G401 (cell line): ENCODE measurements at regions not wholly inside any gene's neighbourhood (a gene's known extent, or its start where the extent isn't known, plus 50 kb on each side); places are given as distances from the start of the nearest gene placed in this dataset.
"Not testable (repeated sequence)": the region's sequence is repeated elsewhere in the genome, so short reads cannot be mapped to it uniquely, and the experiment has no call there.

Experiments
- DNase-seq: peaks from one replicate; pipeline ENCODE4 v3.0.0-alpha.2; 2015; ENCODE audit warnings: low spot score
- in situ Hi-C: cut with HindIII; loops from 2 replicates; pipeline ENCODE4 v1.10.0; 2016; ENCODE audit warnings: low sequenced_read_pairs, mixed read lengths

GRCh38 chr7:67901808-67902480 is 905.3 kb downstream of the TYW1 start:
- in situ Hi-C loops, result no loop called here

GRCh38 chr7:67907792-67908191 is 911.2 kb downstream of the TYW1 start:
- DNase-seq, result no peak
- in situ Hi-C loops, result no loop called here

More at GRCh38 chr7:67901808-67902480, 905.3 kb downstream of the TYW1 start:
- no peak for DNase-seq

GRCh38 chr7:67912437-67912836 is 915.8 kb downstream of the TYW1 start:
- DNase-seq, result no peak
- in situ Hi-C loops, result no loop called here

DNA sequence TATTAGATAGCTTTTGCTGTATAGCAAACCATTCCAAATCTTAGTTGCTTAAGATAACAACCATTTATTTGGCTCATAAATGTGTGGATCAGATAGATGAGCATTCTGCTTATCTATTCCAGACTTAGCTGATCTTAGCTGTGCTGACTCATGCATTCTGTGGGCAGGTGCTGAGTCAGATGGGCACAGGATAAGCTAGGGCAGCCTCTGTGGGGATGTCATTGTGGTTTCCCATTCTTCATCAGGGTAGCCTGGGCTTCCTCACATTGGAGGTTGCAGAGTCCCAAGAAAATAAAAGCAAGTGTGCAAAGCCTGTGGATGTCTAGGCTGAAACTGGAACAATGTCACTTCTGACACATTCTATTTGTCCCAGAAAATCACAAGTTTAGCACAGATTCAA is 917.0 kb downstream of the TYW1 start:
- in situ Hi-C loops, result no loop called here
- no peak for DNase-seq

DNA sequence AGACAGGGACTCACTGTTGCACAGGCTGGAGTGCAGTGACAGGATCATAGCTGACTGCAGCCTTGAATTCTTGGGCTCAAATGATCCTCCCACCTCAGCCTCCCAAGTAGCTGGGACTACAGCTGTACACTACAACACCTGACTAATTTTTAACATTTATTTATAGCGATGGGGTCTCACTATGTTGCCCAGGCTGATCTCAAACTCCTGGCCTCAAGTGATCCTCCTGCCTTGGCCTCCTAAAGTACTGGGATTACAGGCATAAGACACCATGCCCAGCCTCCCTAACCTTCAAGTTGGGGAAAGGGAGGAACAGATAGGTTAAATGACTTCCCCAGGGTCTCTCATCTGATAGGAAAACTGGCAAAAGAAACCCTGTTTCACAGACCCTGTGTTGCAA is 919.5 kb downstream of the TYW1 start:
- DNase-seq, in situ Hi-C loops: not testable (repeated sequence)

GRCh38 chr7:67916571-67917436 is 920.2 kb downstream of the TYW1 start:
- in situ Hi-C loops, result no loop called here
- DNase-seq, result no peak

GRCh38 chr7:67917437-67917755 is 920.8 kb downstream of the TYW1 start:
- no peak for DNase-seq
- in situ Hi-C loops, result no loop called here

DNA sequence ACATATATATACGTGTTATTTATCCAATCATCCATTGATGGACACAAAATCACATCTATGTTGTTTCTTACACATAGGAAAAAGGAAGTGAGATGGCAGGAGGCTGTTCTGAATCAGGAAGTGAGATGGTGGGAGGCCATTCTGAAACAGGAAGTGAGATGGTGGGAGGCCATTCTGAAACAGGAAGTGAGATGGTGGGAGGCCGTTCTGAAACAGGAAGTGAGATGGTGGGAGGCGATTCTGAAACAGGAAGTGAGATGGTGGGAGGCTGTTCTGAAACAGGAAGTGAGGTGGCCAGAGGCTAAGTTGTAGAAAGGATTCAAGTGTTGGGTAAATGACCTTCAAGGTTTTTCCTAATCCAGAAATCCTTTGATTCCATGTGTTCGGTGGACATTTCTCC is 921.5 kb downstream of the TYW1 start:
- DNase-seq, result no peak
- in situ Hi-C loops, result no loop called here

GRCh38 chr7:67923286-67923685 is 926.7 kb downstream of the TYW1 start:
- in situ Hi-C loops, result no loop called here

DNA sequence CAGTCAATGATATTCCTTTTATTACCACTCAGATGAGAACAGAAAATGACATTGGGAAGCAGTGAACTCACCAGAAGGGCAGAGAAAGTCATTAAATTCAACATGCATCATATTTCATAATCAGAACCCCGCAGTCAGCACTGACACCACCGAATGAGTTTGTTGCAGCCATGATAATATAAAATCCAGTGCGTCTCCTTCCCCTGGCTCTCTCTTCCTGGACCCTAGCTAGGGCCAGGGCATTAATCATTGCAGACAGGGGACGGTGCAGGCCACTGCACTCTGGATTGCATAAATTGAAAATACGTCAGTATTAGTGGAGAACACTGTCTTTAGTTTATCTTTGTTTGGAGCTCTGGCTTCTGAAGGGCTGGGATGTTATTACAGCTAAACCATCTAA is 931.5 kb downstream of the TYW1 start:
- no peak for DNase-seq
- in situ Hi-C loops, result no loop called here

More at GRCh38 chr7:67923286-67923685, 926.7 kb downstream of the TYW1 start:
- DNase-seq, result no peak

DNA sequence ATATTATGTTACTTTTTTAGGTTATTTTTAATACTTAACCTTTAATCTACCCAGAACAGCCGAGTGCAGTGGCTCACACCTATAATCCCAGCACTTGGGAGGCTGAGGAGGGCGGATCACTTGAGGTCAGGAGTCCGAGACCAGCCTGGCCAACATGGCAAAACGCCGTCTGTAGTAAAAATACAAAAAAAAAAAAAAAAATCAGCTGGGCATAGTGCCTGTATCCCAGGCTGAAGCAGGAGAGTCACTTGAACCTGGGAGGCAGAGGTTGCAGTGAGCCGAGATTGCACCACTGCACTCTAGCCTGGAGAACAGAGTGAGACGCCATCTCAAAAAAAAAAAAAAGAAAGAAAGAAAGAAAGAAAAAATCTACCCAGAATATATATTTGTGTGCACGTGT is 939.8 kb downstream of the TYW1 start:
- in situ Hi-C loops, DNase-seq: not testable (repeated sequence)

DNA sequence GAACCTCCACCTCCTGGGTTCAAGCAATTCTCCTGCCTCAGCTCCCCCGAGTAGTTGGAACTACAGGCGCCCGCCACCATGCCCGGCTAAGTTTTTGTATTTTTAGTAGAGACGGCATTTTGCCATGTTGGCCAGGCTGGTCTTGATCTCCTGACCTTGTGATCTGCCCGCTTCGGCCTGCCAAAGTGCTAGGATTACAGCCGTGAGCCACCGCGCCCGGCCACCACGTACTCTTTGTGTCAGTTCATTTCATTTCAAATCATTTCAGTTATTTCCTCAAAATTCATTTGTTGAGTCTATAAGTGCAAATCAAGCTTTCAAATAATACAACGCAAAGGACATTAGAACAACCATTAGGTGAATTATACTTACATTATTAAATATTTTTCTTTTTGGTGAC is 943.8 kb downstream of the TYW1 start:
- in situ Hi-C loops, result no loop called here
- no peak for DNase-seq

DNA sequence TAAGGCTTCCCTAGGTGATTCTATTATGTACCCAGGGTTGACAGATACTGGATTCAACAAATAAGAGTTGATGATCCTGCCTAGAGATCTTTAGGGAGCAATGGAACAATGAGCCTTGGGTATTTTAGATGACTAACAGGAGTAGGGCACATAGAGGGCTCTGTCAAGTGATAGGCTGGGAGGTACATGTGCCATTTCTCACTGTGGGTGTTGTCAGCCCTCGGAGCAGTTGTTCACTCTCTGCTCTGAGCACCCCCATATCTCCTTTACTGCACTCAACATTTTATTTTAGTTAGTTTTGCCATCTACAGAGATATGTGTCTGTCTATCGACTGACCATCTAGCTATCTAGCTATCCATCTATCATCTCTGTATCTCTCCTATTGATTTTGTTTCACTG is 950.6 kb downstream of the TYW1 start:
- in situ Hi-C loops, result no loop called here
- no peak for DNase-seq

- in situ Hi-C loops, result no loop called here
- DNase-seq, result no peak
Measured at GRCh38 chr7:67947646-67948045, 951.0 kb downstream of the TYW1 start.

GRCh38 chr7:67950321-67951083 is 953.9 kb downstream of the TYW1 start:
- in situ Hi-C loops, result no loop called here
- DNase-seq, result no peak

GRCh38 chr7:67955061-67955460 is 958.4 kb downstream of the TYW1 start:
- in situ Hi-C loops, result no loop called here

DNA sequence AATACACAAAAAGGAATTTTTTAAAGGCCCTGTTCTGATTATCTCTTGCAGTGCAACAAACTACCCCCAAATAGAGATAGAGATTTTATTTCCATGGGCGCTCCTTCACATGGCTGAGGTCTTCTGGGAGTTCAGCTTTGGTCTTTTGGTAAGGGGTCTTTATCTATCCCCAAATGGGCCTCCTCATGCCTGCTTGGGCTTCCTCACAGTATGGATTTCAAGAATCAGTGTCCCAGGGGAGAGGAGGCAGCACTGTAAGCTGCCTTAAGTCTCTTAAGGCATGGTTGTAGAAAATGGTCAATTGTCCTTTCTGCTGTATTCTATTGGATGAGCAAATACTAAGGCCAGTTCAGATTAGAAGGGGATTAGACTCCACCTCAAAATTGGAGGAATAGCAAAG is 966.2 kb downstream of the TYW1 start:
- no peak for DNase-seq
- in situ Hi-C loops, result no loop called here

More at GRCh38 chr7:67955061-67955460, 958.4 kb downstream of the TYW1 start:
- DNase-seq, result no peak

DNA sequence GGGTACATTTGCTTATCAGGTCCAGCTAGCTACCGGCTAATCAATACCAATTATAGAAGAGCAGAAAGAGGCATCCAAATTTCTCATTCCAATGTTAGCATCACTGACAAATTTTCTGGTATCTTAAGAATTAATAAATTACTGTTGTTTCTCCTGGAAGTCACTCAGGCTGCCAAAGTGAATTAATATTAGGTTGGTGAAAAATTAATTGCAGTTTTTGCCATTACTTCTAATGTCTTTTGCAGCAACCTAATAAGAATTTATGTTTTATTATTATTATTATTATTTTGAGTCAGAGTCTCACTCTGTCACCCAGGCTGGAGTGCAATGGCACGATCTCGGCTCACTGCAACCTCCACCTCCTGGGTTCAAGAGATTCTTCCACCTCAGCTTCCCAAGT is 979.9 kb downstream of the TYW1 start:
- DNase-seq, result no peak
- in situ Hi-C loops, result no loop called here

DNA sequence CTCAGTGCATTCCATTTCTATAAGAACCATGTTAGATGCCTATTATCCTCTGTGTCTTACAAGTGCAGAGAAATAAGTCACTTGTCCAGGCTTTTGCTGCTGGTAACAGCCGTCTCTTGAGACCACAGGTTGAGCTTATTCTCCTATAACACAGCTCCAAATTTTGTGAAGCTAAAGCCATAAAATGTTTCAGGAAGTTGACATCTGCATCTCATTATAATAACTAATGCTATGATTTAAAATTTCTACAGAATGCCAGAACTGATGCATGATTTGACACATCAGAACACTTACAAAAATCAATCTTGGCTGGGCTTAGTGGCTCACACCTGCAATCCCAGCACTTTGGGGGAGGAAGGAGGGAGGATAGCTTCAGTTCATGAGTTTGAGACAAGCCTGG is 986.9 kb downstream of the TYW1 start:
- in situ Hi-C loops, result no loop called here
- no peak for DNase-seq

DNA sequence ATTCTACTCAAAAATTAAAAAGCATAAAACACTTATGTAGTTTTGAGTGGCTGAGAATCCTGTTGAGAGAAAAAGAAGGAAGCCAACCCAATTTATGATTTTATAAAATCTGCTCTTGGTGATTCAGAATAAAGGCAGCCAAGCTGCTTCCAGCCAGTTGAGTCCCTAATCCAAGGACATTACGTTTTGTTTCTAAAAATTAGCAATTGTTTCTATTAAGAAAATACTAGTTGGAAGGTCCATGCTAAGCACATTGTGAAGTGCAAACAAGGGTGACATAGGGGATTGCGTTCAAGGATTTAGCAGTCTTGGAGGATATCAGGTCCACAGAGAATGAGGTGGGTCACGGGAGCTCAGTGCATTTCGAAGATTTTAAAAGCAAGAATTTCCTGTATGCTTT is 987.7 kb downstream of the TYW1 start:
- in situ Hi-C loops, result no loop called here
- no peak for DNase-seq
